GM19372 (cell line): ENCODE measurements at regions not wholly inside any gene's neighbourhood (a gene's known extent, or its start where the extent isn't known, plus 50 kb on each side); places are given as distances from the start of the nearest gene placed in this dataset.

Experiments used
- ATAC-seq: cut with Tn5 transposase; IDR thresholded peaks from one replicate; pipeline ENCODE4 v1.9.1; 2021; ENCODE audit warnings: mild to moderate bottlenecking, low read depth, moderate library complexity; ENCODE audit not compliant: unreplicated experiment

GRCh38 chr1:229991104-229991513 lies 75.9 kb upstream of the GALNT2 start:
- no peak for ATAC-seq

- ATAC-seq = no peak
These were observed 75.2 kb upstream of the GALNT2 start for GRCh38 chr1:229991724-229992333.

- ATAC-seq = no peak
These were observed 74.0 kb upstream of the GALNT2 start for GRCh38 chr1:229993060-229993459.

GRCh38 chr1:229993894-229994293 lies 73.1 kb upstream of the GALNT2 start:
- no peak for ATAC-seq

GRCh38 chr1:229999004-229999670 lies 67.9 kb upstream of the GALNT2 start:
- ATAC-seq = no peak

GRCh38 chr1:230000493-230001184 lies 66.4 kb upstream of the GALNT2 start:
- ATAC-seq = no peak

GRCh38 chr1:230002164-230002803 lies 64.8 kb upstream of the GALNT2 start:
- ATAC-seq = no peak

GRCh38 chr1:230003409-230003808 lies 63.6 kb upstream of the GALNT2 start:
- ATAC-seq = no peak

- ATAC-seq = no peak
These were observed 62.0 kb upstream of the GALNT2 start for GRCh38 chr1:230005040-230005439.

- no peak for ATAC-seq
These were observed 58.3 kb upstream of the GALNT2 start for GRCh38 chr1:230008721-230009120.

- ATAC-seq = no peak
These were observed 57.3 kb upstream of the GALNT2 start for GRCh38 chr1:230009611-230010313.

- no peak for ATAC-seq
These were observed 56.3 kb upstream of the GALNT2 start for GRCh38 chr1:230010603-230011332.

GRCh38 chr1:230011333-230012092 lies 55.5 kb upstream of the GALNT2 start:
- ATAC-seq = no peak

GRCh38 chr1:230012093-230012393 lies 55.0 kb upstream of the GALNT2 start:
- ATAC-seq = no peak

GRCh38 chr1:230012741-230013140 lies 54.3 kb upstream of the GALNT2 start:
- ATAC-seq = no peak

- ATAC-seq = no peak
These were observed 50.9 kb upstream of the GALNT2 start for GRCh38 chr1:230016159-230016558.
